ENCODE measurements at regions not wholly inside any gene's neighbourhood (a gene's known extent, or its start where the extent isn't known, plus 50 kb on each side); places are given as distances from the start of the nearest gene placed in this dataset.

DNA sequence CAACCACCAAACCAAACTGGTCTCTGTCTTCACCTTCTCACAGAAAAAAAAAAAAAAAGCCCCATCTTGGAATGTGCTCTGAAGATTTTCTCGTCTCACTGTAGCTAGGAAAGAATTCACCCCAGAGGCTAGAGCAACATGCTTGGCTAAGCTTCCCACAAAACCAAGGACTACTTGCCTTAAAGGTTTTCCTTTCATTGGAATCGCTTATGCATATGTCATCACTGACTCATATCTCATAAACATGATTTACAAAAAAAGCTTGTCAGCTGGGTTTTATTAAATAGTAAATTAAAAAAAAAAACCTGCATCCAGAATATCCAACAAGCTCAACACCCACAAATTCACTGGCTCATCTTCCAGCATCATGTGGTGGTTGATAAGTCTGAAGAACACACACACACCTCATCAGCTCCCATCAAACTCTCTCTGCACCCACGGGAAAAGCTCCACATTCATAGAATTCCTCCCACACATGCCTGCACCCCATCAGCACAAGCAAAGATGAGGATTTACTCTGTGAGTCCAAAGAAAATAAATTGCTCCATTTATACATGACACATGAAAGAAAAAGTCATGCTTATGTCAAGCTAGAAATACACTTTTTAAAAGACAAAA, 182.0 kb upstream of the TRIB2 start:
- peak; percentile 96 for ATAC-seq
- ChIA-PET CTCF (interaction anchor here (0.6 kb wide), 1 partner anchor 472 kb away, joined by 4 read pairs; no protein-coding TSS in a partner anchor), POLR2A (interaction anchor here (0.7 kb wide), 1 partner anchor 14 kb away, joined by 8 read pairs; no protein-coding TSS in a partner anchor)
- H3K4me1 ChIP-seq (ENCODE audit: control insufficient read depth, insufficient read depth, low read length), result peaks cover 24% of the 10 kb centered on the region
- no peak; the same call in 1 of the 2 replicates for TF ChIP-seq TCF7L2 (IDR thresholded peaks at IDR 0.05; ENCODE audit: low read depth, low read length)
- TF ChIP-seq SIN3A (IDR thresholded peaks at IDR 0.05; ENCODE audit: borderline replicate concordance, insufficient read depth, low read depth, low read length), result no peak
- TF ChIP-seq, protein P1, sequence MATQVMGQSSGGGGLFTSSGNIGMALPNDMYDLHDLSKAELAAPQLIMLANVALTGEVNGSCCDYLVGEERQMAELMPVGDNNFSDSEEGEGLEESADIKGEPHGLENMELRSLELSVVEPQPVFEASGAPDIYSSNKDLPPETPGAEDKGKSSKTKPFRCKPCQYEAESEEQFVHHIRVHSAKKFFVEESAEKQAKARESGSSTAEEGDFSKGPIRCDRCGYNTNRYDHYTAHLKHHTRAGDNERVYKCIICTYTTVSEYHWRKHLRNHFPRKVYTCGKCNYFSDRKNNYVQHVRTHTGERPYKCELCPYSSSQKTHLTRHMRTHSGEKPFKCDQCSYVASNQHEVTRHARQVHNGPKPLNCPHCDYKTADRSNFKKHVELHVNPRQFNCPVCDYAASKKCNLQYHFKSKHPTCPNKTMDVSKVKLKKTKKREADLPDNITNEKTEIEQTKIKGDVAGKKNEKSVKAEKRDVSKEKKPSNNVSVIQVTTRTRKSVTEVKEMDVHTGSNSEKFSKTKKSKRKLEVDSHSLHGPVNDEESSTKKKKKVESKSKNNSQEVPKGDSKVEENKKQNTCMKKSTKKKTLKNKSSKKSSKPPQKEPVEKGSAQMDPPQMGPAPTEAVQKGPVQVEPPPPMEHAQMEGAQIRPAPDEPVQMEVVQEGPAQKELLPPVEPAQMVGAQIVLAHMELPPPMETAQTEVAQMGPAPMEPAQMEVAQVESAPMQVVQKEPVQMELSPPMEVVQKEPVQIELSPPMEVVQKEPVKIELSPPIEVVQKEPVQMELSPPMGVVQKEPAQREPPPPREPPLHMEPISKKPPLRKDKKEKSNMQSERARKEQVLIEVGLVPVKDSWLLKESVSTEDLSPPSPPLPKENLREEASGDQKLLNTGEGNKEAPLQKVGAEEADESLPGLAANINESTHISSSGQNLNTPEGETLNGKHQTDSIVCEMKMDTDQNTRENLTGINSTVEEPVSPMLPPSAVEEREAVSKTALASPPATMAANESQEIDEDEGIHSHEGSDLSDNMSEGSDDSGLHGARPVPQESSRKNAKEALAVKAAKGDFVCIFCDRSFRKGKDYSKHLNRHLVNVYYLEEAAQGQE (IDR thresholded peaks at IDR 0.05; ENCODE audit: insufficient read depth in 1 of 2, low read depth in 2 of 2, low read length in 1 of 2), result no peak
- TF ChIP-seq POLR2AphosphoS5 (IDR thresholded peaks at IDR 0.05; ENCODE audit: low read depth, low read length), result no peak
- in situ Hi-C loops (cut with HindIII; ENCODE audit: low pct_unique_long_range_greater_than_20kb, low sequenced_read_pairs) (no loop called here), intact Hi-C loops (cut with micrococcal nuclease; ENCODE audit: unreplicated experiment) (loop anchor here (10.0 kb wide), 1 partner anchor 180 kb away; the partner anchor contains the start of gene TRIB2)
- no peaks in the 10 kb centered on the region for H3K36me3 ChIP-seq (ENCODE audit: control insufficient read depth, insufficient read depth, low read length)
- no peaks in the 10 kb centered on the region for H3K27me3 ChIP-seq (ENCODE audit: control insufficient read depth, insufficient read depth, low read length)
- 0 out of 4 replicates have a peak overlapping the region, but pooled peaks of 1 of the 2 experiments have one; percentile 9 for H3K4me3 ChIP-seq (ENCODE audit: low read depth in 2 of 2, low read length in 2 of 2)
- BruUV-seq (replicated peaks), result no TSS peak
- peak overlapping the region; percentile 75 for H3K27ac ChIP-seq (ENCODE audit: low read length)
- peak; percentile 24 for DNase-seq (ENCODE audit: low read depth, low spot score)
- no peaks in the 10 kb centered on the region for H3K9me3 ChIP-seq (ENCODE audit: control insufficient read depth, insufficient read depth, low read depth, low read length)

DNA sequence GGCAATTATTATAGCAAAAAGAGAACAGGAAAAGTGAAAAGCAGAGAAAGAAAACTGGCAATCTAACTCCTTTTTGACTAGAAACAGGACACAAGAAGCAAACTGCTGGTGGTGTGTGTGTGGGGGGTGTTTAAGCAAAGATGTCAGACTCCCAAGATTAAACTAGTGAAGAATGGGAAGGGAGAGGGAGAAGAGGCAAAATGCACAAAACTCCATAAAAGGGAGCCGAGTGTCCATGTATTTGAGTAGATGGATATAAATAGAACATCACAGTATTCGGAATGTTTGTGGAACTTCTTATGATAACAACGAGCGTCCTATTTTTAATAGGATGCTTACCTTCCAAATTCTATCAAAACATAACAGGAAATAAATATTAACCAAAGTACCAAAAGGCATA, 179.8 kb upstream of the TRIB2 start:
- ChIA-PET POLR2A (no interaction called here), CTCF (no interaction called here)
- BruUV-seq (replicated peaks), result no TSS peak
- peaks cover 24% of the 10 kb centered on the region for H3K4me1 ChIP-seq (ENCODE audit: control insufficient read depth, insufficient read depth, low read length)
- H3K27ac ChIP-seq (ENCODE audit: low read length), result peak overlapping the region; percentile 74; the same call in 1 of the 2 replicates
- no peaks in the 10 kb centered on the region for H3K9me3 ChIP-seq (ENCODE audit: control insufficient read depth, insufficient read depth, low read depth, low read length)
- in situ Hi-C loops (cut with HindIII; ENCODE audit: low pct_unique_long_range_greater_than_20kb, low sequenced_read_pairs) (no loop called here), intact Hi-C loops (cut with micrococcal nuclease; ENCODE audit: unreplicated experiment) (loop anchor here (10.0 kb wide), 1 partner anchor 178 kb away; the partner anchor contains the start of gene TRIB2)
- DNase-seq (ENCODE audit: low read depth, low spot score) (no peak), ATAC-seq (no peak)
- H3K36me3 ChIP-seq (ENCODE audit: control insufficient read depth, insufficient read depth, low read length), result no peaks in the 10 kb centered on the region
- TF ChIP-seq, protein P1 (IDR thresholded peaks at IDR 0.05; ENCODE audit: insufficient read depth in 1 of 2, low read depth in 2 of 2, low read length in 1 of 2), result no peak
- TF ChIP-seq POLR2AphosphoS5 (IDR thresholded peaks at IDR 0.05; ENCODE audit: low read depth, low read length) (no peak), TCF7L2 (IDR thresholded peaks at IDR 0.05; ENCODE audit: low read depth, low read length) (no peak), SIN3A (IDR thresholded peaks at IDR 0.05; ENCODE audit: borderline replicate concordance, insufficient read depth, low read depth, low read length) (no peak)
- TF ChIP-seq, protein P2, sequence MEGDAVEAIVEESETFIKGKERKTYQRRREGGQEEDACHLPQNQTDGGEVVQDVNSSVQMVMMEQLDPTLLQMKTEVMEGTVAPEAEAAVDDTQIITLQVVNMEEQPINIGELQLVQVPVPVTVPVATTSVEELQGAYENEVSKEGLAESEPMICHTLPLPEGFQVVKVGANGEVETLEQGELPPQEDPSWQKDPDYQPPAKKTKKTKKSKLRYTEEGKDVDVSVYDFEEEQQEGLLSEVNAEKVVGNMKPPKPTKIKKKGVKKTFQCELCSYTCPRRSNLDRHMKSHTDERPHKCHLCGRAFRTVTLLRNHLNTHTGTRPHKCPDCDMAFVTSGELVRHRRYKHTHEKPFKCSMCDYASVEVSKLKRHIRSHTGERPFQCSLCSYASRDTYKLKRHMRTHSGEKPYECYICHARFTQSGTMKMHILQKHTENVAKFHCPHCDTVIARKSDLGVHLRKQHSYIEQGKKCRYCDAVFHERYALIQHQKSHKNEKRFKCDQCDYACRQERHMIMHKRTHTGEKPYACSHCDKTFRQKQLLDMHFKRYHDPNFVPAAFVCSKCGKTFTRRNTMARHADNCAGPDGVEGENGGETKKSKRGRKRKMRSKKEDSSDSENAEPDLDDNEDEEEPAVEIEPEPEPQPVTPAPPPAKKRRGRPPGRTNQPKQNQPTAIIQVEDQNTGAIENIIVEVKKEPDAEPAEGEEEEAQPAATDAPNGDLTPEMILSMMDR (IDR thresholded peaks at IDR 0.05), result no peak
- no peak overlapping the region for H3K4me3 ChIP-seq (ENCODE audit: low read depth in 2 of 2, low read length in 2 of 2)
- H3K27me3 ChIP-seq (ENCODE audit: control insufficient read depth, insufficient read depth, low read length), result no peaks in the 10 kb centered on the region

Measured in Panc1 (cell line).